B cell (primary cell): ENCODE measurements at regions not wholly inside any gene's neighbourhood (a gene's known extent, or its start where the extent isn't known, plus 50 kb on each side); places are given as distances from the start of the nearest gene placed in this dataset.
"Not testable (repeated sequence)": the region's sequence is repeated elsewhere in the genome, so short reads cannot be mapped to it uniquely, and the experiment has no call there.

Experiments
- CTCF ChIP-seq: fragments of 200-600 bp; IDR thresholded peaks from one replicate; pipeline ENCODE4 v1.8.0; 2022; ENCODE audit warnings: antibody characterized with exemption, mild to moderate bottlenecking
- EZH2 ChIP-seq: IDR thresholded peaks from 2 replicates; pipeline ENCODE4 v1.6.1; 2012; ENCODE audit warnings: borderline replicate concordance, low read depth, mild to moderate bottlenecking, moderate library complexity, low read length; ENCODE audit not compliant: insufficient read depth, poor library complexity, severe bottlenecking

- not testable (repeated sequence) for TF ChIP-seq CTCF, EZH2
Observed at GRCh38 chr1:184336-184686, 267.2 kb downstream of the OR4F29 start.
